Gastrocnemius medialis (tissue), 4 donors: ENCODE measurements at regions not wholly inside any gene's neighbourhood (a gene's known extent, or its start where the extent isn't known, plus 50 kb on each side); places are given as distances from the start of the nearest gene placed in this dataset.

Experiments used
- ATAC-seq, 2 donors: fragments of 150-250 bp; one replicate each; pipeline ENCODE4 v1.9.1; 2016
- DNase-seq, 2 donors: peaks; one replicate each; pipeline ENCODE4 v3.0.0-alpha.2; 2019
- H3K27ac ChIP-seq, 4 donors: fragments of 200-600 bp; sonication (generic); 1 replicate in 1 of 4; 2 replicates in 3 of 4; pipeline ENCODE4 v1.5.1; 2016 to 2018; ENCODE audit warnings: mild to moderate bottlenecking in 2 of 4, moderate library complexity in 1 of 4
- H3K27me3 ChIP-seq, 3 donors: fragments of 200-600 bp; sonication (generic) in 2 of 3; 1 replicate in 1 of 3; 2 replicates in 2 of 3; pipeline versions ENCODE4 v1.5.1 to v1.6.0; 2016 to 2019; ENCODE audit warnings: mild to moderate bottlenecking in 1 of 3, moderate library complexity in 1 of 3
- H3K36me3 ChIP-seq, 2 donors: fragments of 200-600 bp; sonication (generic) in 1 of 2; one replicate each; pipeline ENCODE4 v1.5.1; 2017 to 2018
- H3K4me1 ChIP-seq, 2 donors: fragments of 200-600 bp; sonication (generic) in 1 of 2; one replicate each; pipeline ENCODE4 v1.5.1; 2016 to 2017; ENCODE audit warnings: mild to moderate bottlenecking in 2 of 2
- H3K4me3 ChIP-seq, 4 donors: fragments of 200-600 bp; sonication (generic) in 3 of 4; 1 replicate in 1 of 4; 2 replicates in 3 of 4; pipeline ENCODE4 v1.5.1; 2016 to 2019; ENCODE audit warnings: mild to moderate bottlenecking in 2 of 4
- H3K9me3 ChIP-seq, 3 donors: fragments of 200-600 bp; sonication (generic) in 2 of 3; 1 replicate in 1 of 3; 2 replicates in 2 of 3; pipeline ENCODE4 v1.5.1; 2016 to 2019
- POLR2A ChIP-seq, 2 donors: fragments of 450-650 bp; IDR thresholded peaks; one replicate each; pipeline ENCODE4 v1.6.1; 2017; ENCODE audit warnings: antibody characterized with exemption in 2 of 2, mild to moderate bottlenecking in 2 of 2, moderate library complexity in 2 of 2
- in situ Hi-C, 4 donors: fragments of 200-750 bp; cut with MboI; loops; one replicate each; pipeline versions ENCODE4 v1.15.0 to v1.8.0; 2017; ENCODE audit warnings: low sequenced_read_pairs in 4 of 4
- intact Hi-C: fragments of 100-400 bp; cut with DNase I; formaldehyde crosslinking; loops from one replicate; pipeline ENCODE4 v1.15.1; 2023; ENCODE audit warnings: low total_unique reads
- TF ChIP-seq, protein P1 (sequence below), 5 experiments: fragments of 450-650 bp in 3 of 5; fragments of 200-600 bp in 2 of 5; sonication (generic) in 2 of 5; IDR thresholded peaks in 4 of 5; conservative IDR thresholded peaks in 1 of 5; 1 replicate in 4 of 5; 2 replicates in 1 of 5; pipeline ENCODE4 v1.5.1; 2016 to 2019; ENCODE audit warnings: antibody characterized with exemption in 5 of 5, mild to moderate bottlenecking in 3 of 5, moderate library complexity in 3 of 5

DNA sequence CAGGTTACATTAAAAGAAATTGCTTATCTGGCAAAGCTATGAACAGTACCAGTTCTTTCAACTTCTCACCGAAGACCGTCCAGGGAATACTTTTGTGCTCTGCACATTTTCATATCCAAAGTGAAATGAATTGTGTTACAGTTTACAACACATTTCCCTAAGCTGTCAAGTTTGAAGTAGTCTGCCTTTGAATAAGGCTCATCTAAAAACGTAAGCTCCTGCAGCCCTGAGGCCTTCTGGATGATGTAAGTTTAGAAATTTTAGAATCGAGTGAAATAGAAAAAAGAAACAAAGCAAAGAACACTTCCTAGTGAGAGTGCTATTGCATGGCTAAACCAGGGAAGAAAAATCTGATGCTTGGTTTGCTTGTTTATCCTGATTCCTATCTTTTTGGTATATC is 653.8 kb downstream of the MMUT start:
- no peaks in the 10 kb centered on the region for H3K4me1 ChIP-seq
- in situ Hi-C loops (no loop called here), intact Hi-C loops (no loop called here)
- no peaks in the 10 kb centered on the region for H3K36me3 ChIP-seq
- H3K27me3 ChIP-seq, result no peaks in the 10 kb centered on the region
- TF ChIP-seq POLR2A (IDR thresholded peaks at IDR 0.05), result no peak
- TF ChIP-seq, protein P1, sequence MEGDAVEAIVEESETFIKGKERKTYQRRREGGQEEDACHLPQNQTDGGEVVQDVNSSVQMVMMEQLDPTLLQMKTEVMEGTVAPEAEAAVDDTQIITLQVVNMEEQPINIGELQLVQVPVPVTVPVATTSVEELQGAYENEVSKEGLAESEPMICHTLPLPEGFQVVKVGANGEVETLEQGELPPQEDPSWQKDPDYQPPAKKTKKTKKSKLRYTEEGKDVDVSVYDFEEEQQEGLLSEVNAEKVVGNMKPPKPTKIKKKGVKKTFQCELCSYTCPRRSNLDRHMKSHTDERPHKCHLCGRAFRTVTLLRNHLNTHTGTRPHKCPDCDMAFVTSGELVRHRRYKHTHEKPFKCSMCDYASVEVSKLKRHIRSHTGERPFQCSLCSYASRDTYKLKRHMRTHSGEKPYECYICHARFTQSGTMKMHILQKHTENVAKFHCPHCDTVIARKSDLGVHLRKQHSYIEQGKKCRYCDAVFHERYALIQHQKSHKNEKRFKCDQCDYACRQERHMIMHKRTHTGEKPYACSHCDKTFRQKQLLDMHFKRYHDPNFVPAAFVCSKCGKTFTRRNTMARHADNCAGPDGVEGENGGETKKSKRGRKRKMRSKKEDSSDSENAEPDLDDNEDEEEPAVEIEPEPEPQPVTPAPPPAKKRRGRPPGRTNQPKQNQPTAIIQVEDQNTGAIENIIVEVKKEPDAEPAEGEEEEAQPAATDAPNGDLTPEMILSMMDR (IDR thresholded peaks at IDR 0.05 in 4 of 5, conservative IDR thresholded peaks at IDR 0.05 in 1 of 5), result no peak
- H3K9me3 ChIP-seq, result no peaks in the 10 kb centered on the region
- no peak overlapping the region for H3K27ac ChIP-seq
- no peak overlapping the region for H3K4me3 ChIP-seq
- DNase-seq (no peak), ATAC-seq (no peak)

DNA sequence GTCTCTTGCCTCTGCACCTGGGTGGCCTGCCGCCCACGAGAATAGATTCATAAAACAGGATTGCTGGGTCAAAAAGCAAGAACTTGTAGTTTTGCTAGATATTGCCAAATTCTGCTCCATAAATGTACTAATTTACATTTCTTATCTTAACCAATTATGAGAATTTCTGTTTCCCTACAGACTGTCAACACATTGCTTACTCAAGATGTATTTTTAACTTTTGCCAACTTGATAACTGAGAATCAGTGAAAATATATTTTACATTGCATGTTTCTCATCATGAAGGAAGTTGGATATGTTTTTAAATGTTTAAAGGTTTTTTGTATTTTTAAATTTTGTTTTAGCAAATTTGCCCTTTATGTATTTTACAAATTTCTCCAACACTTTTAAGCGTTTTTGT is 664.8 kb downstream of the MMUT start:
- in situ Hi-C loops (no loop called here), intact Hi-C loops (no loop called here)
- Histone ChIP-seq H3K27ac (no peak overlapping the region), H3K27me3 (no peaks in the 10 kb centered on the region), H3K36me3 (no peaks in the 10 kb centered on the region), H3K9me3 (no peaks in the 10 kb centered on the region), H3K4me1 (no peaks in the 10 kb centered on the region), H3K4me3 (no peak overlapping the region)
- TF ChIP-seq POLR2A (IDR thresholded peaks at IDR 0.05), result no peak
- TF ChIP-seq, protein P1 (IDR thresholded peaks at IDR 0.05 in 4 of 5, conservative IDR thresholded peaks at IDR 0.05 in 1 of 5), result no peak
- DNase-seq (no peak), ATAC-seq (no peak)

DNA sequence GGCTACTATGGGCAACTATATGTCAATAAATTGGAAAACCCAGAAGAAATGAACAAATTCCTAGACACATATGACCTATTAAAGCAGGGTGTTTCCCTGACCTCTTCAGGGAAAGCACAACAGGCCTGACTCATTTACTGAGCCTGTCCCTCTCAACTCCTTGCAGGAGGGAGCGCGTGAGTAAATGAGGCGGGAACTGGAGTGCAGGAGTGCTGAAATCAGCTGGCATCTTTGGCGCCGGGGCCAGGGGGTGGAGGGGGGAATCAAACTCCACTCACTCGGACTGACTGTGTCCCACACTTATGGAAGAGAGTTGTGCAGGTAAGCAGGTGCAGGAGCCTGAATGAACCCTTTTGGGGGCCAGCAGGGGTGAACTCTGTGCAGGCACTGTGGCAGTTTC is 671.2 kb upstream of the PTCHD4 start:
- no peaks in the 10 kb centered on the region for H3K27me3 ChIP-seq
- H3K4me1 ChIP-seq, result no peaks in the 10 kb centered on the region
- ATAC-seq (no peak), DNase-seq (no peak)
- TF ChIP-seq, protein P1 (IDR thresholded peaks at IDR 0.05 in 4 of 5, conservative IDR thresholded peaks at IDR 0.05 in 1 of 5), result no peak
- no peak for TF ChIP-seq POLR2A (IDR thresholded peaks at IDR 0.05)
- intact Hi-C loops (no loop called here), in situ Hi-C loops (no loop called here)
- no peaks in the 10 kb centered on the region for H3K36me3 ChIP-seq
- H3K27ac ChIP-seq, result no peak overlapping the region
- H3K9me3 ChIP-seq, result no peaks in the 10 kb centered on the region
- H3K4me3 ChIP-seq, result no peak overlapping the region

DNA sequence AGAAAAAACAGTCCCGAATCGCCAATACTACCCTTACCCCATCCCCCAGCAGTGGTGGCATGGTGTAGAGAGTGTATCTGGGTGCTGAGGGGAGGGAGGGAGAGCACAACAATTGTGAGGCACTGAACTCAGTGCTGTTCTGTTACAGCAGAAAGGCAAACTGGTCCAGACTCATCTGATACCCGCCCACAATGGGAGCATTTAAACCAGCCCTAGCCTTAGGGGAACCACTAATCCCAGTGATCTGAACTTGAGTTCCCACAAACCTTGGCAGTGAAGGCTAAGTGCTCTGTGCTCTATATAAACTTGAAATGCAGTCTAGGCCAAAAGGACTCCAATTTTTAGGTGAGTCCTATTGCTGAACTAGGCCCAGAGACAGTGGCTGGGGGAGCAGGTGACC is 666.4 kb upstream of the PTCHD4 start:
- Histone ChIP-seq H3K9me3 (no peaks in the 10 kb centered on the region), H3K4me3 (no peak overlapping the region), H3K4me1 (no peaks in the 10 kb centered on the region), H3K27me3 (no peaks in the 10 kb centered on the region), H3K36me3 (no peaks in the 10 kb centered on the region), H3K27ac (no peak overlapping the region)
- intact Hi-C loops, result no loop called here
- DNase-seq (no peak), ATAC-seq (no peak)
- no peak for TF ChIP-seq POLR2A (IDR thresholded peaks at IDR 0.05)
- TF ChIP-seq, protein P1 (IDR thresholded peaks at IDR 0.05 in 4 of 5, conservative IDR thresholded peaks at IDR 0.05 in 1 of 5), result no peak
- in situ Hi-C loops, result no loop called here

DNA sequence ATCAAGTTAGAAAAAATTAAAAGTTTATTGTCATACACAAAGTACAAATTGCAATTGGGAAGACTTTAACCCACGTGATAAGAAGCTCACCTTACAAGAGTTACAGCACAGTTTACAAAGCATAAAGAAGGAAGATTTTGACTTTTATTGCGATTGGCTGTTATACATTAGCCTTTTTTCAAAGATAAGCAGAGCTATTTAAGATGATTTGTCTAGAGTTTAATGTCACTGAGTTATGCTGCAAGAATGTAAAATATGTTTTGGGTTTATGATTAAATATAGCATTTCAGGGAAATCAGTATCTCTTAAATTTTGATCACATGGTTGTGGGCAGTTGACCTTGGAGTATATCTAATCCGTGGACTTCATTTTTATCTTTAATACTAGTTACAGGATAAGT is 664.2 kb upstream of the PTCHD4 start:
- no peak overlapping the region for H3K27ac ChIP-seq
- no peak for DNase-seq
- H3K4me1 ChIP-seq, result no peaks in the 10 kb centered on the region
- no peak for ATAC-seq
- H3K27me3 ChIP-seq, result no peaks in the 10 kb centered on the region
- H3K36me3 ChIP-seq, result no peaks in the 10 kb centered on the region
- TF ChIP-seq, protein P1 (IDR thresholded peaks at IDR 0.05 in 4 of 5, conservative IDR thresholded peaks at IDR 0.05 in 1 of 5), result no peak
- TF ChIP-seq POLR2A (IDR thresholded peaks at IDR 0.05), result no peak
- in situ Hi-C loops, result no loop called here
- H3K4me3 ChIP-seq, result no peak overlapping the region
- H3K9me3 ChIP-seq, result no peaks in the 10 kb centered on the region
- intact Hi-C loops, result no loop called here
